Brain microvascular endothelial cell (primary cell): ENCODE measurements at regions not wholly inside any gene's neighbourhood (a gene's known extent, or its start where the extent isn't known, plus 50 kb on each side); places are given as distances from the start of the nearest gene placed in this dataset.

ENCODE experiments used
- DNase-seq: peaks from one replicate; pipeline ENCODE4 v3.0.0-alpha.2; 2020
- H3K27ac ChIP-seq: fragments of 250-450 bp; sonication (Bioruptor Pico); 2 replicates; pipeline ENCODE4 v1.5.1; 2020; ENCODE audit warnings: mild to moderate bottlenecking, moderate library complexity
- H3K27me3 ChIP-seq: fragments of 250-450 bp; sonication (Bioruptor Pico); replicated peaks from 2 replicates; pipeline ENCODE4 v1.5.1; 2020; ENCODE audit warnings: mild to moderate bottlenecking
- H3K36me3 ChIP-seq: fragments of 250-450 bp; sonication (Bioruptor Pico); replicated peaks from 2 replicates; pipeline ENCODE4 v1.5.1; 2020; ENCODE audit warnings: mild to moderate bottlenecking
- H3K4me3 ChIP-seq: 2 replicates; pipeline ENCODE4 v1.5.1; 2011; ENCODE audit warnings: low read depth, mild to moderate bottlenecking, control low read depth, low read length, moderate library complexity
- CTCF ChIP-seq: IDR thresholded peaks from 2 replicates; pipeline ENCODE4 v1.5.1; 2011; ENCODE audit warnings: low read depth, mild to moderate bottlenecking, moderate library complexity, low read length, control low read depth, inconsistent platforms; ENCODE audit errors: missing control alignments
- in situ Hi-C: cut with HindIII; loops from 2 replicates; pipeline ENCODE4 v1.10.0; 2017; ENCODE audit warnings: low sequenced_read_pairs, low pct_ligation_motif_present

- Histone ChIP-seq H3K4me3 (no peak overlapping the region), H3K27ac (no peak overlapping the region), H3K27me3 (no peaks in the 10 kb centered on the region), H3K36me3 (no peaks in the 10 kb centered on the region)
- DNase-seq, result no peak
- no peak for TF ChIP-seq CTCF
- in situ Hi-C loops, result no loop called here
Observed at GRCh38 chr12:24155042-24155441, 205.6 kb upstream of the SOX5 start.

GRCh38 chr12:24153079-24153478 lies 203.6 kb upstream of the SOX5 start:
- no peak for DNase-seq
- Histone ChIP-seq H3K27ac (no peak overlapping the region), H3K27me3 (no peaks in the 10 kb centered on the region), H3K4me3 (no peak overlapping the region), H3K36me3 (no peaks in the 10 kb centered on the region)
- TF ChIP-seq CTCF, result no peak
- in situ Hi-C loops, result no loop called here

GRCh38 chr12:24152270-24152669 lies 202.8 kb upstream of the SOX5 start:
- in situ Hi-C loops, result no loop called here
- Histone ChIP-seq H3K27me3 (no peaks in the 10 kb centered on the region), H3K4me3 (no peak overlapping the region), H3K27ac (no peak overlapping the region), H3K36me3 (no peaks in the 10 kb centered on the region)
- no peak for DNase-seq
- no peak for TF ChIP-seq CTCF

DNA sequence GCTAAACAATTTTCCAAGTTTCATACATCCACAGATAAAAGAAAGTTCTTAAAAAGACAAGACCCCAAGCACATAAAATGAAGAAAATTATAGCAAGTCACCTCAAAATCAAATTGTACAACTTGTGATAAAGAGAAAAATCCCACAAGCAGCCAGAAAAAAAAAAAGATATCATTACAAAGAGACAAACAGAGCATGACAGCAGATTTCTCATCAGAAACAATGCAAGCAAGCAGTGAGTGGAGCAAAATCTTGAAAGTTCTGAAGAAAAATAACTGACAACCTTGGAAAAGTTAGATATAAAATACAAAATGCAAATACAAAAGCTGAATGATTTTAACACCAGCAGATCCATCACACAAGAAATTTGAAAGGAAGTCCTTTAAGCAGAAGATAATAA lies 194.5 kb upstream of the SOX5 start:
- in situ Hi-C loops, result no loop called here
- no peaks in the 10 kb centered on the region for H3K27me3 ChIP-seq
- no peak for TF ChIP-seq CTCF

GRCh38 chr12:24139035-24139434 lies 189.6 kb upstream of the SOX5 start:
- in situ Hi-C loops, result no loop called here
- H3K36me3 ChIP-seq, result no peaks in the 10 kb centered on the region
- H3K4me3 ChIP-seq, result no peak overlapping the region
- no peak for TF ChIP-seq CTCF
- DNase-seq, result no peak
- H3K27me3 ChIP-seq, result no peaks in the 10 kb centered on the region
- H3K27ac ChIP-seq, result no peak overlapping the region

More for the DNA sequence above, 194.5 kb upstream of the SOX5 start:
- H3K27ac ChIP-seq, result no peak overlapping the region
- no peak overlapping the region for H3K4me3 ChIP-seq
- DNase-seq, result no peak
- no peaks in the 10 kb centered on the region for H3K36me3 ChIP-seq

DNA sequence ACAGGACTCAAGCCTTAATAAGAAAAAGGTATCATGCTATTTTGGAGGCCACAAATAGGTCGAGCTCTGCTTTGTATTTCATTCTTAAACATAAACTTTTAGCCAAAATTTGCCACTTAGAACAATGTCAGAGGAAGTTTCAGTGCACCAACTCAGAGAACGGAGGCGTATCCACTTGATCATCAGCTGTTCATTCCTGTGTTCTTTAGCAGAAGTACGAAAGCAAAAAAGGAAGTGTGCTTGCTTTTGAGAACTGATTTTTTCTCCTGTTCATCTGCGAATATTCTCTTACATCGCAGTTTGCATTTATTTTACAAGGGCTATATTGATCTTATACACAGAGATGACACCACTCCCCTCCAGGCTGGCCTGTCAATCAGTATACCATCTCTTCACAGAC lies 188.6 kb upstream of the SOX5 start:
- no peak overlapping the region for H3K27ac ChIP-seq
- H3K27me3 ChIP-seq, result no peaks in the 10 kb centered on the region
- no peaks in the 10 kb centered on the region for H3K36me3 ChIP-seq
- DNase-seq, result no peak
- no peak overlapping the region for H3K4me3 ChIP-seq
- no peak for TF ChIP-seq CTCF
- in situ Hi-C loops, result no loop called here
